ENCODE measurements at regions not wholly inside any gene's neighbourhood (a gene's known extent, or its start where the extent isn't known, plus 50 kb on each side); places are given as distances from the start of the nearest gene placed in this dataset.

DNA sequence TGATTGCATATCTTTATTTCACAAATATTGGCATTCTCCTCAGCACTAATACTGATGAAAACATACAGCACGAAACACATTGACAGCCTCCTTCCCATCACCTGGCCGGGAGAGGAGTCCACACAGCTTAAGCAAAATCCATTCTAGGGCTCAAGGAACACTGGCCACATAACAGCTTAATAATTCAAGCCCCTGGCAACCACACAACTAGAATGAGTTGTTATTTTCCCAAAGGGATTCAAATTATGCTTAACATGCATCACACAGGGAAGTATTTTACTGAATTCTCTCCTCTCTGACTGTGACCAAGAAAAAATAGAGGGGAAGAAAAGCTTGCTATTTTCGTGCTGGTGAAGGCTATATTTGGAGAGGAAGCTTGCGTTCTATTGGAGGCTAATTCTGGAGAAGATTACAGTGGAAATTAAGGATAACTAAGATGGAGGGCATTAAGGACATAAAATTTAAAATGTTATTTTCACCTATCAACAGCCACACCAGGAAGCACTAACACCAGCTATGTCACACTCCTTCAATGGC lies 198.5 kb downstream of the ADGRG6 start:
- Mint-ChIP-seq H3K9me3 (ENCODE audit: low read depth) (peaks cover 18% of the 10 kb centered on the region), H3K4me1 (ENCODE audit: low read depth) (no peaks in the 10 kb centered on the region), H3K36me3 (peaks cover 11% of the 10 kb centered on the region), H3K27ac (no peak overlapping the region), H3K27me3 (no peaks in the 10 kb centered on the region), H3K4me3 (no peak overlapping the region)

DNA sequence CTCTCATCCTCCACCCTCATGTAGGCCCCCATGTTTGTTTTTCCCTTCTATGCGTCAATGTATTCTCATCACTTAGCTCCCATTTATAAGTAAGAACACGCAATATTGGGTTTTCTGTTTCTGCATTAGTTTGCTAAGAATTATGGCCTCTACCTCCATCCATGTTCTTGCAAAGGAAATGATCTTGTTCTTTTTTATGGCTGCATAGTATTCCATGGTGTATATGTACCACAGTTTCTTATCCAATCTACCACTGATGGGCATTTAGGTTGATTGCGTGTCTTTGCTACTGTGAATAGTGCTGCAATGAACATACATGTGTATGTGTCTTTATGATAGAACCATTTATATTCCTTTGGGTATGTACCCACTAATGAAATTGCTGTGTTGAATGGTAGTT lies 200.0 kb downstream of the ADGRG6 start:
- no peak overlapping the region for H3K4me3 Mint-ChIP-seq
- no peaks in the 10 kb centered on the region for H3K4me1 Mint-ChIP-seq (ENCODE audit: low read depth)
- no peak overlapping the region for H3K27ac Mint-ChIP-seq
- H3K9me3 Mint-ChIP-seq (ENCODE audit: low read depth), result peaks cover 18% of the 10 kb centered on the region
- H3K36me3 Mint-ChIP-seq, result peaks cover 11% of the 10 kb centered on the region
- no peaks in the 10 kb centered on the region for H3K27me3 Mint-ChIP-seq

DNA sequence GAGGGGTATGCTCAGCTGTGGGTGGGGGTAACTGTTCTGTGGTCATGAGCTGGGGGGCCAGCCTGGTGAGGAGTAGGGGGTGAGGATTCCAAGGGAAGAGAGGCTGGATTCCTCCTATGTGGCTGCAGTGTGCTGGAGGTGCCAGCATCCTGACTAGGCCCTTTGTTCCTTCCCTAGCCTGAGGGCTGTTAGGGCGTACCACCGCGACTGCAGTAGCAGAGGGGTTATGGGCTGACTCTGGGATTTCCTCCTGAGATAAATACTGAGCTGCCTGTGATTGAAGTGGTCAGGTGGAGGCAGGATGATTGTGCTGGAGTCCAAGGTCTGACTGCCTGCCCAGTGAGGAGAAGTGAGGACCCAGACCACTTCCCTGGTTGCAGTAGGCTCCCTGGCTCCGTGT lies 205.3 kb downstream of the ADGRG6 start:
- Mint-ChIP-seq H3K9me3 (ENCODE audit: low read depth) (peaks cover 15% of the 10 kb centered on the region), H3K4me1 (ENCODE audit: low read depth) (no peaks in the 10 kb centered on the region), H3K27ac (no peak overlapping the region)

GRCh38 chr6:142510211-142510610 lies 208.4 kb downstream of the ADGRG6 start:
- H3K27me3 Mint-ChIP-seq, result peaks cover 2% of the 10 kb centered on the region
- H3K27ac Mint-ChIP-seq, result no peak overlapping the region
- no peak overlapping the region for H3K4me3 Mint-ChIP-seq
- no peaks in the 10 kb centered on the region for H3K4me1 Mint-ChIP-seq (ENCODE audit: low read depth)
- no peaks in the 10 kb centered on the region for H3K9me3 Mint-ChIP-seq (ENCODE audit: low read depth)
- H3K36me3 Mint-ChIP-seq, result peaks cover 4% of the 10 kb centered on the region

More for the DNA sequence above, 205.3 kb downstream of the ADGRG6 start:
- Mint-ChIP-seq H3K4me3 (no peak overlapping the region), H3K36me3 (peaks cover 10% of the 10 kb centered on the region), H3K27me3 (no peaks in the 10 kb centered on the region)

GRCh38 chr6:142518126-142518525 lies 216.3 kb downstream of the ADGRG6 start:
- H3K9me3 Mint-ChIP-seq (ENCODE audit: low read depth), result no peaks in the 10 kb centered on the region
- H3K27ac Mint-ChIP-seq, result no peak overlapping the region
- H3K4me1 Mint-ChIP-seq (ENCODE audit: low read depth), result no peaks in the 10 kb centered on the region
- no peak overlapping the region for H3K4me3 Mint-ChIP-seq
- peaks cover 4% of the 10 kb centered on the region for H3K36me3 Mint-ChIP-seq
- H3K27me3 Mint-ChIP-seq, result peaks cover 3% of the 10 kb centered on the region

DNA sequence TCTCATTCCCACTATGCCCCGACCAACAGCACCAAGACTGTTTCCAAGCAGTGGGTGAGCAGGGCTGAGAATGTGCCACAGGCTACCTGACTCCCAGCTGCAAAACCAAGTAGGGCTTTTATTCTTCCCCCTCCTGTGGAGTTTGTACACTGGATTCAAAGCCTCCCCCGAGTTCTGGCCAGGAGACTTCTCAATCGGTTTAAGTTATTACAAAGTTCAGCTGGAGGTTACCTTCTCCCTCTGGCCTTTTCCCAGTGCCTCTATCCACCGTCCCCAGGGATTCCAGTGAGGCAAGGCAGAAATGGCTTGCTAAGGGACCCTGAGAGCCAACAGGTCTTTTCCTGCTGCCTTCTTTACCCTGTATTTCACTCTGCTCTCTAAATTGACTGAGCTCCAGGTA lies 217.0 kb downstream of the ADGRG6 start:
- no peaks in the 10 kb centered on the region for H3K9me3 Mint-ChIP-seq (ENCODE audit: low read depth)
- peaks cover 3% of the 10 kb centered on the region for H3K27me3 Mint-ChIP-seq
- peaks cover 3% of the 10 kb centered on the region for H3K36me3 Mint-ChIP-seq
- H3K4me3 Mint-ChIP-seq, result no peak overlapping the region
- no peak overlapping the region for H3K27ac Mint-ChIP-seq
- H3K4me1 Mint-ChIP-seq (ENCODE audit: low read depth), result no peaks in the 10 kb centered on the region

- H3K4me1 Mint-ChIP-seq (ENCODE audit: low read depth), result no peaks in the 10 kb centered on the region
- H3K36me3 Mint-ChIP-seq, result no peaks in the 10 kb centered on the region
- peaks cover 3% of the 10 kb centered on the region for H3K27me3 Mint-ChIP-seq
These were observed 220.0 kb downstream of the ADGRG6 start for GRCh38 chr6:142521791-142522190.

DNA sequence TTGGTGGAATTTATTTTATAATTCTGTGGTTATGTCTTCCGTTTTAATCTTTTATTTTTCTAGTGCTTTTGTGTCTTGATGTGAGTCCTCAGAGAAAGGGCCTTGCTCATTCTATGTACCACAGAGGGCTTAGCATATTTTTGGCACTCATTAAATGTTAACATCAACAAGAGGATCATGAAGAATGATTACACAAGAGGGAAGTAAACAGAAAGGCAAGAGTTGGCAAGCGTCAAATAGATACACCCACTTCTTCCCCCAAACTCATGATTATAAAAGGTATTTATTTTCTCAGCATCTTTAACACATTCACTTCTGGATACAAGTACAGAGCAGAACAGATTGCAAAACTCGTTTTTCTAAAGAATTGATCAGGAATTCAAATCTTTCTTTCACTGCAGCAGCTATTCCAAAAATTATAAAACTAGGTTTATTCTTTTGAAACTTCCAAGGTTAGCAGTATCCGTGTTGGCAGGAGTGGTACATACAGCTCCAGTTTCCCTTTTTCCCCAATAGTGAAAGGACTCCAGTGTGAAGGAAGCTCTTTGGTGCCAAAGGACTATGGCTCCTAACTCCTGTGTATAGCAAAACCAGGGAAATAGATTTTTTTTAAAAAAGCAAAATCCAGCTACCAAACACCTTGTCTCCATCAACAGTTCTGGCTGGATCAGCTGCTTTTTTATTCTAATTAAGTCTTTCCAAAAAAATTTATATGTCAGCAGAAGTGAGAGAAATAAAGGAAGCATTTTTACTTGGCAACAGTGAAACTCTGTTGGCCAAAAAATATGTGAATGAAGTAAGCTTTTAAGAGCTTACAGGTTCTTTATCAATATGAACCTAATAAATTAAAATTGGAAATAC lies 221.9 kb downstream of the ADGRG6 start:
- Mint-ChIP-seq H3K4me3 (no peak overlapping the region), H3K36me3 (no peaks in the 10 kb centered on the region), H3K27ac (no peak overlapping the region), H3K4me1 (ENCODE audit: low read depth) (no peaks in the 10 kb centered on the region), H3K27me3 (peaks cover 3% of the 10 kb centered on the region), H3K9me3 (ENCODE audit: low read depth) (no peaks in the 10 kb centered on the region)

More at GRCh38 chr6:142521791-142522190, 220.0 kb downstream of the ADGRG6 start:
- no peak overlapping the region for H3K27ac Mint-ChIP-seq
- no peak overlapping the region for H3K4me3 Mint-ChIP-seq
- H3K9me3 Mint-ChIP-seq (ENCODE audit: low read depth), result no peaks in the 10 kb centered on the region

- no peak overlapping the region for H3K4me3 Mint-ChIP-seq
- H3K36me3 Mint-ChIP-seq, result peaks cover 10% of the 10 kb centered on the region
- peaks cover 12% of the 10 kb centered on the region for H3K9me3 Mint-ChIP-seq (ENCODE audit: low read depth)
- no peaks in the 10 kb centered on the region for H3K27me3 Mint-ChIP-seq
- no peaks in the 10 kb centered on the region for H3K4me1 Mint-ChIP-seq (ENCODE audit: low read depth)
- no peak overlapping the region for H3K27ac Mint-ChIP-seq
These were observed 228.8 kb downstream of the ADGRG6 start for GRCh38 chr6:142530566-142530965.

- Mint-ChIP-seq H3K27ac (no peak overlapping the region), H3K4me1 (ENCODE audit: low read depth) (no peaks in the 10 kb centered on the region), H3K36me3 (peaks cover 11% of the 10 kb centered on the region), H3K9me3 (ENCODE audit: low read depth) (peaks cover 13% of the 10 kb centered on the region), H3K4me3 (no peak overlapping the region), H3K27me3 (no peaks in the 10 kb centered on the region)
These were observed 229.9 kb downstream of the ADGRG6 start for GRCh38 chr6:142531727-142532126.

GRCh38 chr6:142534076-142534475 lies 232.3 kb downstream of the ADGRG6 start:
- peaks cover 11% of the 10 kb centered on the region for H3K36me3 Mint-ChIP-seq
- no peaks in the 10 kb centered on the region for H3K27me3 Mint-ChIP-seq
- H3K4me3 Mint-ChIP-seq, result no peak overlapping the region

DNA sequence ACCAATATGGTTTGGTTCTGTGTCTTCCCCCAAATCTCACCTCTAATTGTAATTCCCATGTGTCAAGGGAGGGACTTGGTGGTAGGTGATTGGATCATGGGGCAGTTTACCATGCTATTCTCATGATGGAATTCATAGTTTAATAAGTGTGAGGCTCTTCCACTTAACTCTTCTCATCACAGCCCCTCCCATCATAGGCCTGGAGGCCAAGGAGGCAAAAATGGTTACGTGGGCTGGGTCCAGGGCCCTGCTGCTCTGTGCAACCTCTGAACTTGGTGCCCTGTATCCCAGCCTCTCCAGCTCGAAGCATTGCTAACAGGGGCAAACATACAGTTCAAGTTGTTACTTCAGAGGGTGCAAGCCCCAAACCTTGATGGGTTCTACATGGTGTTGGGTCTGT lies 232.7 kb downstream of the ADGRG6 start:
- Mint-ChIP-seq H3K27me3 (no peaks in the 10 kb centered on the region), H3K9me3 (ENCODE audit: low read depth) (peaks cover 13% of the 10 kb centered on the region), H3K36me3 (peaks cover 11% of the 10 kb centered on the region), H3K4me1 (ENCODE audit: low read depth) (no peaks in the 10 kb centered on the region), H3K4me3 (no peak overlapping the region), H3K27ac (no peak overlapping the region)

More at GRCh38 chr6:142534076-142534475, 232.3 kb downstream of the ADGRG6 start:
- Mint-ChIP-seq H3K4me1 (ENCODE audit: low read depth) (no peaks in the 10 kb centered on the region), H3K27ac (no peak overlapping the region), H3K9me3 (ENCODE audit: low read depth) (peaks cover 13% of the 10 kb centered on the region)

GRCh38 chr6:142537612-142538478 lies 236.0 kb downstream of the ADGRG6 start:
- H3K4me3 Mint-ChIP-seq, result no peak overlapping the region
- peaks cover 13% of the 10 kb centered on the region for H3K9me3 Mint-ChIP-seq (ENCODE audit: low read depth)
- no peaks in the 10 kb centered on the region for H3K4me1 Mint-ChIP-seq (ENCODE audit: low read depth)
- no peak overlapping the region for H3K27ac Mint-ChIP-seq
- peaks cover 11% of the 10 kb centered on the region for H3K36me3 Mint-ChIP-seq
- H3K27me3 Mint-ChIP-seq, result no peaks in the 10 kb centered on the region

- H3K27ac Mint-ChIP-seq, result no peak overlapping the region
- H3K4me3 Mint-ChIP-seq, result no peak overlapping the region
- no peaks in the 10 kb centered on the region for H3K9me3 Mint-ChIP-seq (ENCODE audit: low read depth)
- no peaks in the 10 kb centered on the region for H3K27me3 Mint-ChIP-seq
- peaks cover 20% of the 10 kb centered on the region for H3K4me1 Mint-ChIP-seq (ENCODE audit: low read depth)
- no peaks in the 10 kb centered on the region for H3K36me3 Mint-ChIP-seq
These were observed 241.0 kb downstream of the ADGRG6 start for GRCh38 chr6:142542704-142543233.

GRCh38 chr6:142543606-142544005 lies 241.8 kb downstream of the ADGRG6 start:
- Mint-ChIP-seq H3K27me3 (no peaks in the 10 kb centered on the region), H3K4me3 (no peak overlapping the region), H3K4me1 (ENCODE audit: low read depth) (peaks cover 25% of the 10 kb centered on the region), H3K27ac (no peak overlapping the region), H3K9me3 (ENCODE audit: low read depth) (no peaks in the 10 kb centered on the region), H3K36me3 (no peaks in the 10 kb centered on the region)

All from activated naive CD8-positive, alpha-beta T cell (primary cell).